DOHH2 (cell line): ENCODE measurements at regions not wholly inside any gene's neighbourhood (a gene's known extent, or its start where the extent isn't known, plus 50 kb on each side); places are given as distances from the start of the nearest gene placed in this dataset.

Experiments
- H3F3A ChIP-seq: fragments of 200-600 bp; sonication (generic), shearing (Covaris generic); 2 replicates; pipeline ENCODE4 v1.6.0; 2016; ENCODE audit warnings: antibody characterized with exemption, mild to moderate bottlenecking; ENCODE audit not compliant: control insufficient read depth, insufficient read depth
- H3K27ac ChIP-seq: fragments of 200-600 bp; sonication (generic); 2 replicates; pipeline ENCODE4 v1.5.1; 2014; ENCODE audit warnings: low read depth, mild to moderate bottlenecking, low read length, moderate library complexity
- H3K27me3 ChIP-seq: fragments of 200-600 bp; sonication (generic); 2 replicates; pipeline ENCODE4 v1.6.1; 2014; ENCODE audit warnings: mild to moderate bottlenecking, low read length, mixed read lengths; ENCODE audit not compliant: control insufficient read depth
- H3K36me3 ChIP-seq: fragments of 200-600 bp; sonication (generic); 2 replicates; pipeline ENCODE4 v1.6.1; 2014; ENCODE audit warnings: mild to moderate bottlenecking, low read length, moderate library complexity, mixed read lengths; ENCODE audit not compliant: control insufficient read depth
- H3K4me1 ChIP-seq: fragments of 200-600 bp; sonication (generic); 2 replicates; pipeline ENCODE4 v1.6.1; 2014; ENCODE audit warnings: mild to moderate bottlenecking, low read length, mixed read lengths; ENCODE audit not compliant: control insufficient read depth
- H3K4me2 ChIP-seq: fragments of 200-600 bp; sonication (generic); 2 replicates; pipeline ENCODE4 v1.6.0; 2014; ENCODE audit warnings: mild to moderate bottlenecking, low read length, moderate library complexity
- H3K4me3 ChIP-seq: fragments of 200-600 bp; sonication (generic); 2 replicates; pipeline ENCODE4 v1.5.1; 2014; ENCODE audit warnings: mild to moderate bottlenecking, low read length, mixed read lengths
- H3K79me2 ChIP-seq: fragments of 200-600 bp; sonication (generic); 2 replicates; pipeline ENCODE4 v1.6.1; 2014; ENCODE audit warnings: mild to moderate bottlenecking, low read length, mixed read lengths; ENCODE audit not compliant: control insufficient read depth
- H3K9me2 ChIP-seq: fragments of 200-600 bp; sonication (generic); replicated peaks from 2 replicates; pipeline ENCODE4 v1.6.1; 2014; ENCODE audit warnings: mild to moderate bottlenecking, low read length, mixed read lengths; ENCODE audit not compliant: control insufficient read depth
- H3K9me3 ChIP-seq: fragments of 200-600 bp; sonication (generic); 2 replicates; pipeline ENCODE4 v1.6.1; 2014; ENCODE audit warnings: antibody characterized with exemption, low read length, mixed read lengths; ENCODE audit not compliant: control insufficient read depth, insufficient read depth
- H4K20me1 ChIP-seq: fragments of 200-600 bp; sonication (generic); 2 replicates; pipeline ENCODE4 v1.6.0; 2014; ENCODE audit warnings: low read depth, mild to moderate bottlenecking, antibody characterized with exemption, low read length, moderate library complexity; ENCODE audit not compliant: control insufficient read depth, insufficient read depth
- EZH2phosphoT487 ChIP-seq: fragments of 200-600 bp; sonication (generic); IDR thresholded peaks from 2 replicates; pipeline ENCODE4 v1.6.1; 2017; ENCODE audit warnings: borderline replicate concordance, mild to moderate bottlenecking, antibody characterized with exemption, low read length, moderate library complexity, mixed read lengths
- TF ChIP-seq, protein P1 (sequence below): fragments of 200-600 bp; sonication (generic); IDR thresholded peaks from one replicate; pipeline ENCODE4 v1.5.1; 2014; ENCODE audit warnings: antibody characterized with exemption, mild to moderate bottlenecking, low read depth, low read length; ENCODE audit not compliant: poor library complexity, severe bottlenecking

GRCh38 chr7:81120111-81120510, 201.3 kb upstream of the SEMA3C start:
- H3K27ac ChIP-seq = no peak overlapping the region
- H3K4me3 ChIP-seq = no peak overlapping the region
- H3K9me3 ChIP-seq = no peaks in the 10 kb centered on the region
- no peaks in the 10 kb centered on the region for H3K36me3 ChIP-seq
- no peaks in the 10 kb centered on the region for H4K20me1 ChIP-seq
- H3F3A ChIP-seq = no peaks in the 10 kb centered on the region
- H3K4me1 ChIP-seq = no peaks in the 10 kb centered on the region
- no peaks in the 10 kb centered on the region for H3K79me2 ChIP-seq
- H3K9me2 ChIP-seq = peaks cover 3% of the 10 kb centered on the region
- TF ChIP-seq, protein P1, sequence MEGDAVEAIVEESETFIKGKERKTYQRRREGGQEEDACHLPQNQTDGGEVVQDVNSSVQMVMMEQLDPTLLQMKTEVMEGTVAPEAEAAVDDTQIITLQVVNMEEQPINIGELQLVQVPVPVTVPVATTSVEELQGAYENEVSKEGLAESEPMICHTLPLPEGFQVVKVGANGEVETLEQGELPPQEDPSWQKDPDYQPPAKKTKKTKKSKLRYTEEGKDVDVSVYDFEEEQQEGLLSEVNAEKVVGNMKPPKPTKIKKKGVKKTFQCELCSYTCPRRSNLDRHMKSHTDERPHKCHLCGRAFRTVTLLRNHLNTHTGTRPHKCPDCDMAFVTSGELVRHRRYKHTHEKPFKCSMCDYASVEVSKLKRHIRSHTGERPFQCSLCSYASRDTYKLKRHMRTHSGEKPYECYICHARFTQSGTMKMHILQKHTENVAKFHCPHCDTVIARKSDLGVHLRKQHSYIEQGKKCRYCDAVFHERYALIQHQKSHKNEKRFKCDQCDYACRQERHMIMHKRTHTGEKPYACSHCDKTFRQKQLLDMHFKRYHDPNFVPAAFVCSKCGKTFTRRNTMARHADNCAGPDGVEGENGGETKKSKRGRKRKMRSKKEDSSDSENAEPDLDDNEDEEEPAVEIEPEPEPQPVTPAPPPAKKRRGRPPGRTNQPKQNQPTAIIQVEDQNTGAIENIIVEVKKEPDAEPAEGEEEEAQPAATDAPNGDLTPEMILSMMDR = no peak
- TF ChIP-seq EZH2phosphoT487 = no peak
- no peaks in the 10 kb centered on the region for H3K27me3 ChIP-seq
- no peak overlapping the region for H3K4me2 ChIP-seq

GRCh38 chr7:81114633-81115032, 195.8 kb upstream of the SEMA3C start:
- peaks cover 3% of the 10 kb centered on the region; the same call in 1 of the 2 replicates for H3K9me2 ChIP-seq
- H3K79me2 ChIP-seq = no peaks in the 10 kb centered on the region
- no peak for TF ChIP-seq EZH2phosphoT487
- TF ChIP-seq, protein P1 = no peak
- H3K4me3 ChIP-seq = no peak overlapping the region
- no peaks in the 10 kb centered on the region for H3F3A ChIP-seq
- H3K4me1 ChIP-seq = no peaks in the 10 kb centered on the region
- H4K20me1 ChIP-seq = no peaks in the 10 kb centered on the region
- no peak overlapping the region for H3K4me2 ChIP-seq
- H3K9me3 ChIP-seq = no peaks in the 10 kb centered on the region
- H3K27ac ChIP-seq = no peak overlapping the region
- no peaks in the 10 kb centered on the region for H3K27me3 ChIP-seq
- H3K36me3 ChIP-seq = no peaks in the 10 kb centered on the region

DNA sequence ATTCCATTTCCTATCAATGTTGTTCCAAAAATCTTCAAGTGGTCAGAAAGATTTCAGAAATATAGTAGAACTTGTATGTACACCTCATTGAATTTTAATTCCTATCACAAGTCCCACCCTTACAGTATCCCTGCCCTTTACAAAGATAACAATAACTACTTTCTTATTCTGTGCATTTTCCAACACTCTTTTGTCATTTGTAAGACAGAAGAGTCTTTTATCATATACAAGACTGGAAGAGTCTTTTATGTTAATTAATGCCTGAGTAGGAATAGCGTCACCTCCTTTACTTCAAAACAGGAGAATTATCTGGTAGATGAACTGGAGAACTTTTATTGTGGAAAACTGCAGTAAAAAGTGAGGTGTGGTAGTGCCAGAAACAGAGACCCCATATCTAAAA, 193.9 kb upstream of the SEMA3C start:
- Histone ChIP-seq H3K27me3 (no peaks in the 10 kb centered on the region), H3K79me2 (no peaks in the 10 kb centered on the region), H3K4me1 (no peaks in the 10 kb centered on the region), H4K20me1 (no peaks in the 10 kb centered on the region), H3K4me3 (no peak overlapping the region), H3K9me2 (peaks cover 3% of the 10 kb centered on the region; the same call in 1 of the 2 replicates), H3K27ac (no peak overlapping the region), H3F3A (no peaks in the 10 kb centered on the region), H3K36me3 (no peaks in the 10 kb centered on the region), H3K4me2 (no peak overlapping the region), H3K9me3 (no peaks in the 10 kb centered on the region)
- TF ChIP-seq, protein P1 = no peak
- TF ChIP-seq EZH2phosphoT487 = no peak
